IMR-90 (cell line): ENCODE measurements at regions not wholly inside any gene's neighbourhood (a gene's known extent, or its start where the extent isn't known, plus 50 kb on each side); places are given as distances from the start of the nearest gene placed in this dataset.

Experiments
- ATAC-seq: fragments of 200-7000 bp; cut with Tn5 transposase; 2 replicates; pipeline ENCODE4 v1.9.1; 2020; ENCODE audit warnings: low read depth, mild to moderate bottlenecking, moderate library complexity
- BruUV-seq: library from RNA; stranded (reverse); fragments of 400-500 nt; replicated peaks from 2 replicates; lab custom pipeline; 2021; lab: Mats Ljungman, UMichigan
- CTCF ChIA-PET: fragments of 300-600 bp; formaldehyde crosslinking; extraction: SDS; loops from one replicate; lab custom pipeline; 2021; ENCODE audit warnings: antibody characterized with exemption; lab: Yijun Ruan, JAX
- POLR2A ChIA-PET: fragments of 300-600 bp; sonication (Branson Sonifier 250); formaldehyde crosslinking; loops from one replicate; lab custom pipeline; 2022; ENCODE audit warnings: antibody characterized with exemption; ENCODE audit not compliant: unreplicated experiment; lab: Charles Lee
- DNase-seq: peaks from one replicate; pipeline ENCODE4 v3.0.0; 2013
- H2AFZ ChIP-seq: replicated peaks from 2 replicates; pipeline ENCODE3; 2013; ENCODE audit warnings: low read length, mild to moderate bottlenecking; ENCODE audit not compliant: poor library complexity
- H2AK5ac ChIP-seq: 2 replicates; pipeline ENCODE4 v1.6.1; 2013; ENCODE audit warnings: low read depth, low read length, inconsistent platforms
- H2AK9ac ChIP-seq: replicated peaks from 2 replicates; pipeline ENCODE3; 2013; ENCODE audit warnings: mild to moderate bottlenecking, low read depth, low read length, moderate library complexity; ENCODE audit not compliant: poor library complexity
- H2BK120ac ChIP-seq: 2 replicates; pipeline ENCODE4 v1.6.1; 2013; ENCODE audit warnings: low read depth, low read length, inconsistent platforms
- H2BK15ac ChIP-seq: 3 replicates; pipeline ENCODE4 v1.6.1; 2013; ENCODE audit warnings: low read depth, low read length, inconsistent platforms
- H2BK20ac ChIP-seq: 2 replicates; pipeline ENCODE4 v1.6.1; 2013; ENCODE audit warnings: low read depth, mild to moderate bottlenecking, inconsistent platforms, low read length, moderate library complexity
- H2BK5ac ChIP-seq: 2 replicates; pipeline ENCODE4 v1.6.1; 2013; ENCODE audit warnings: mild to moderate bottlenecking, low read depth, low read length, inconsistent platforms; ENCODE audit not compliant: poor library complexity, severe bottlenecking
- H3K14ac ChIP-seq: replicated peaks from 2 replicates; pipeline ENCODE4 v1.6.1; 2013; ENCODE audit warnings: low read depth, low read length, inconsistent platforms
- H3K18ac ChIP-seq: 2 replicates; pipeline ENCODE4 v1.6.1; 2013; ENCODE audit warnings: low read depth, low read length, control low read depth
- H3K23ac ChIP-seq: 2 replicates; pipeline ENCODE4 v1.6.1; 2013; ENCODE audit warnings: low read depth, low read length, inconsistent platforms
- H3K27ac ChIP-seq: 2 replicates; pipeline ENCODE4 v1.5.1; 2013; ENCODE audit warnings: mild to moderate bottlenecking, control low read depth, low read length; ENCODE audit not compliant: insufficient read depth
- H3K27me3 ChIP-seq: 2 replicates; pipeline ENCODE4 v1.6.1; 2013; ENCODE audit warnings: low read length; ENCODE audit not compliant: control insufficient read depth, insufficient read depth
- H3K36me3 ChIP-seq: 2 replicates; pipeline ENCODE4 v1.6.1; 2013; ENCODE audit warnings: low read length, mixed read lengths; ENCODE audit not compliant: control insufficient read depth, insufficient read depth
- H3K4ac ChIP-seq: 2 replicates; pipeline ENCODE4 v1.6.1; 2013; ENCODE audit warnings: low read depth, low read length, inconsistent platforms
- H3K4me1 ChIP-seq: 2 replicates; pipeline ENCODE4 v1.6.1; 2013; ENCODE audit warnings: low read length, mixed read lengths; ENCODE audit not compliant: control insufficient read depth, insufficient read depth
- H3K4me2 ChIP-seq: 2 replicates; pipeline ENCODE4 v1.6.1; 2013; ENCODE audit warnings: low read depth, mild to moderate bottlenecking, control low read depth, low read length, moderate library complexity
- H3K4me3 ChIP-seq: 2 replicates; pipeline ENCODE4 v1.5.1; 2013; ENCODE audit warnings: low read depth, mild to moderate bottlenecking, control low read depth, low read length, moderate library complexity; ENCODE audit not compliant: insufficient read depth
- H3K56ac ChIP-seq: 2 replicates; pipeline ENCODE4 v1.6.1; 2013; ENCODE audit warnings: low read length, inconsistent platforms; ENCODE audit not compliant: insufficient read depth; ENCODE audit errors: extremely low read depth
- H3K79me1 ChIP-seq, 2 experiments: 2 replicates each; pipeline ENCODE4 v1.6.1; 2013; ENCODE audit warnings: low read length in 2 of 2, inconsistent platforms in 1 of 2, low read depth in 1 of 2
- H3K9ac ChIP-seq: 2 replicates; pipeline ENCODE4 v1.6.1; 2013; ENCODE audit warnings: low read depth, low read length, control low read depth
- H3K9me1 ChIP-seq: 2 replicates; pipeline ENCODE4 v1.6.1; 2013; ENCODE audit warnings: low read length, inconsistent platforms; ENCODE audit not compliant: insufficient read depth
- H3K9me3 ChIP-seq: 2 replicates; pipeline ENCODE4 v1.6.1; 2013; ENCODE audit warnings: low read length; ENCODE audit not compliant: control insufficient read depth, insufficient read depth
- H4K20me1 ChIP-seq: 2 replicates; pipeline ENCODE4 v1.6.1; 2013; ENCODE audit warnings: low read length, inconsistent platforms; ENCODE audit not compliant: insufficient read depth
- H4K5ac ChIP-seq: 2 replicates; pipeline ENCODE4 v1.6.1; 2013; ENCODE audit warnings: mild to moderate bottlenecking, low read depth, low read length, control low read depth
- H4K8ac ChIP-seq, 2 experiments: 2 replicates each; pipeline ENCODE4 v1.6.1; 2013; ENCODE audit warnings: low read depth in 2 of 2, low read length in 2 of 2, control low read depth in 1 of 2, inconsistent platforms in 1 of 2
- H4K91ac ChIP-seq: 2 replicates; pipeline ENCODE4 v1.6.1; 2013; ENCODE audit warnings: low read depth, low read length, inconsistent platforms; ENCODE audit not compliant: insufficient read depth
- BHLHE40 ChIP-seq: fragments of 150-350 bp; IDR thresholded peaks from 2 replicates; pipeline ENCODE4 v1.6.1; 2016; ENCODE audit warnings: mild to moderate bottlenecking, low read depth, low read length
- CEBPB ChIP-seq: IDR thresholded peaks from 2 replicates; pipeline ENCODE4 v1.6.1; 2012; ENCODE audit warnings: low read depth, low read length, improper control_type of control experiment
- CHD1 ChIP-seq: IDR thresholded peaks from 2 replicates; pipeline ENCODE4 v1.6.1; 2012; ENCODE audit warnings: low read depth, low read length, improper control_type of control experiment
- CTCF ChIP-seq: conservative IDR thresholded peaks from 2 replicates; pipeline ENCODE4 v1.5.1; 2012; ENCODE audit warnings: mild to moderate bottlenecking, low read depth, low read length, improper control_type of control experiment
- ELK1 ChIP-seq: fragments of 150-350 bp; IDR thresholded peaks from 2 replicates; pipeline ENCODE4 v1.6.1; 2016; ENCODE audit warnings: low read depth, mild to moderate bottlenecking, low read length, moderate library complexity, borderline replicate concordance
- FOS ChIP-seq: fragments of 150-350 bp; IDR thresholded peaks from 2 replicates; pipeline ENCODE4 v1.6.1; 2016; ENCODE audit warnings: low read depth, low read length
- MAFK ChIP-seq: IDR thresholded peaks from 2 replicates; pipeline ENCODE4 v1.6.1; 2012; ENCODE audit warnings: low read depth, low read length, improper control_type of control experiment
- MAZ ChIP-seq: IDR thresholded peaks from 2 replicates; pipeline ENCODE4 v1.6.1; 2012; ENCODE audit warnings: low read depth, mild to moderate bottlenecking, low read length, improper control_type of control experiment, moderate library complexity, borderline replicate concordance
- MXI1 ChIP-seq: IDR thresholded peaks from 2 replicates; pipeline ENCODE4 v1.6.1; 2012; ENCODE audit warnings: low read depth, mild to moderate bottlenecking, low read length, moderate library complexity, borderline replicate concordance
- NFE2L2 ChIP-seq: fragments of 150-350 bp; IDR thresholded peaks from 2 replicates; pipeline ENCODE4 v1.6.1; 2016; ENCODE audit warnings: low read depth, mild to moderate bottlenecking, low read length
- POLR2A ChIP-seq: IDR thresholded peaks from 2 replicates; pipeline ENCODE4 v1.6.1; 2012; ENCODE audit warnings: mild to moderate bottlenecking, low read depth, low read length
- RAD21 ChIP-seq: IDR thresholded peaks from 2 replicates; pipeline ENCODE4 v1.6.1; 2012; ENCODE audit warnings: low read length, improper control_type of control experiment
- RCOR1 ChIP-seq: IDR thresholded peaks from 2 replicates; pipeline ENCODE4 v1.6.1; 2012; ENCODE audit warnings: mild to moderate bottlenecking, low read length, improper control_type of control experiment; ENCODE audit not compliant: insufficient replicate concordance
- RFX5 ChIP-seq: IDR thresholded peaks from 2 replicates; pipeline ENCODE4 v1.8.0; 2012; ENCODE audit warnings: low read depth, mild to moderate bottlenecking, low read length, moderate library complexity
- SMC3 ChIP-seq: fragments of 150-350 bp; IDR thresholded peaks from 2 replicates; pipeline ENCODE4 v1.6.1; 2016; ENCODE audit warnings: low read depth, mild to moderate bottlenecking, antibody characterized with exemption, low read length, moderate library complexity
- USF2 ChIP-seq: fragments of 150-350 bp; IDR thresholded peaks from 2 replicates; pipeline ENCODE4 v1.6.1; 2017; ENCODE audit warnings: mild to moderate bottlenecking, antibody characterized with exemption, low read length, low read depth
- WGBS, 2 experiments: methylation state at CpG; one replicate each; pipeline versions ENCODE4 v1.1.5 to v1.1.7; 2013; ENCODE audit warnings: missing lambda C conversion rate in 2 of 2; ENCODE audit not compliant: insufficient read length in 1 of 2; ENCODE audit errors: extremely low coverage in 2 of 2; 5-methylcytosine and 5-hydroxymethylcytosine counted together
- dilution Hi-C: fragments of 300-500 bp; cut with HindIII; formaldehyde crosslinking; loops from one replicate; pipeline ENCODE4 v1.14.3; 2018; ENCODE audit warnings: low sequenced_read_pairs; ENCODE audit not compliant: unreplicated experiment
- in situ Hi-C: fragments of 300-500 bp; cut with MboI; formaldehyde crosslinking; loops from 3 replicates; pipeline ENCODE4 v1.14.3; 2019; ENCODE audit warnings: low sequenced_read_pairs, inconsistent platforms, mixed read lengths
- intact Hi-C: fragments of 100-400 bp; cut with micrococcal nuclease; formaldehyde crosslinking; loops from 2 replicates; pipeline ENCODE4 v1.10.0; 2022

- Histone ChIP-seq H2BK120ac (no peak overlapping the region), H4K91ac (no peak overlapping the region), H3K18ac (no peak overlapping the region), H2AK5ac (no peak overlapping the region), H3K27ac (no peak overlapping the region), H3K9me1 (no peaks in the 10 kb centered on the region), H2BK15ac (no peak overlapping the region), H4K8ac (no peak overlapping the region), H2AFZ (no peak overlapping the region), H3K27me3 (no peaks in the 10 kb centered on the region), H3K4me3 (no peak overlapping the region), H4K5ac (no peak overlapping the region), H2BK5ac (no peak overlapping the region), H2BK20ac (no peak overlapping the region), H3K4me1 (no peaks in the 10 kb centered on the region), H3K14ac (no peak overlapping the region), H3K23ac (no peak overlapping the region), H3K4me2 (no peak overlapping the region), H3K9me3 (peaks cover 11% of the 10 kb centered on the region), H4K20me1 (no peaks in the 10 kb centered on the region), H3K9ac (no peak overlapping the region), H3K36me3 (no peaks in the 10 kb centered on the region), H3K56ac (no peak overlapping the region), H2AK9ac (no peak overlapping the region), H3K4ac (no peak overlapping the region), H3K79me1 (no peaks in the 10 kb centered on the region)
- DNase-seq (no peak), ATAC-seq (no peak)
- no TSS peak for BruUV-seq
- POLR2A ChIA-PET = no interaction called here
- TF ChIP-seq POLR2A (no peak), RCOR1 (no peak), RAD21 (no peak), CEBPB (no peak), MXI1 (no peak), MAZ (no peak), USF2 (no peak), MAFK (no peak), BHLHE40 (no peak), CTCF (no peak), NFE2L2 (no peak), CHD1 (no peak), RFX5 (no peak), ELK1 (no peak), FOS (no peak), SMC3 (no peak)
- CTCF ChIA-PET = no interaction called here
- dilution Hi-C loops = no loop called here
- 80% methylated on average over 2 of the region's 10 CpGs; no CpG with 5 or more reads in 1 of the 2 experiments for whole genome bisulfite sequencing, 2 experiments
- intact Hi-C loops = loop anchor here (5.0 kb wide), 1 partner anchor 141 kb away; no protein-coding TSS in a partner anchor
- in situ Hi-C loops = no loop called here
Measured at GRCh38 chr2:239700686-239701345, 300.0 kb upstream of the HDAC4 start.
